ENCODE measurements at regions not wholly inside any gene's neighbourhood (a gene's known extent, or its start where the extent isn't known, plus 50 kb on each side); places are given as distances from the start of the nearest gene placed in this dataset.
"Not testable (repeated sequence)": the region's sequence is repeated elsewhere in the genome, so short reads cannot be mapped to it uniquely, and the experiment has no call there.

DNA sequence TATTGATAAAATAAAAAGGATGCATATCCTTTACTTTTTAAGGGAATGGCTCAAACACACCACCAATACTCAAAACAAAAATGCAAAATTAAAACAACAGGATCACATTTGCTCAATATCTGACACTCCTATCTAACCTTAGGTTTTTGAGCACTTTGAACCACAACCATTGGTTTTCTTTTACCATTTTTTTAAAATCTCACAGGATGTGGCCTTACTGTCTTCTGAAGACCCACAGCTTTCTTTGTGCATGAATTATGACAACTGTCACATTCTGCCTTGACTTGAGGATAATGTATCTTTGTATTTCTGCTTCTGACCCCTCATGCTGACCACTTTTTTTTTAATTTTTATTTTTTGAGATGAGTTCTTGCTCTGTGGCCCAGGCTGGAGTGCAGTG, 461.1 kb upstream of the NRP1 start:
- DNase-seq (ENCODE audit: low read depth in 4 of 4, low spot score in 3 of 4) = no peak

DNA sequence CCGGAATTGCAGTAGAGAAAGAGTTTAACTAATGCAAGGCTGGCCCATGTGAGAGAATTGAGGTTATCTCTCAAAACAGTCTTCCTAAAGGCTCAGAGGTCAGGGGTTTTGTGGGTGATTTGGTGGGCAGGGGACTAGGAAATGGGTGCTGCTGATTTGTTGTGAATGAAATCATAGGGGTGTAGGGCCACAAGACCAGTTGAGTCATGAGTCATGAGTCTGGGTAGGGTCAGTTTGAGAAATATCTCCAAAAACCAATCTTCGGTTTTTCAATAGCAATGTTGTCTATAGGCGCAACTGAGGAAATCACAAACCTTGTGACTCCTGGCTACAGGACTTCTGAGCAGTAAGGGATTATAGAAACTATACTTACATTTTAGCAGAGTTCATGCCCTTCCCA, 460.0 kb upstream of the NRP1 start:
- no peak for DNase-seq (ENCODE audit: low read depth in 4 of 4, low spot score in 3 of 4)

DNA sequence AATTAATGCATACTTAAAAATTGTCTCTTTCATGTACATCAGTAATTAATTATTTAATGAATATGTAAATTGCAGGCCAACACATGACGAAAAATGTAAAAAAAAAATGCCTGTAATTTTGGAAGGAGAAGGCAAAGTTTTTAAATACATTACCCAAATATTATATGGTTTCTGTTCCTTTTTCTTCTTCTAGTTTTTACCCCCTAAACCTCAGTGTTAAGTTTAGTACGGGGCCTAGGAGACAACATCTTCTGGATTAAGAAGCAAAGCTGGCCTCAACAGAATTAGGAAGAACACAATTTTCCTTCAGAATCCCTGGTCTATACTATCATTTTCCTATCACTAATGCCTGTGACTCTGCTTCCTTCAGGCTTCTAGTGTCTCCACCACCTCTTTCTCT, 459.3 kb upstream of the NRP1 start:
- DNase-seq (ENCODE audit: low read depth in 4 of 4, low spot score in 3 of 4) = no peak

DNA sequence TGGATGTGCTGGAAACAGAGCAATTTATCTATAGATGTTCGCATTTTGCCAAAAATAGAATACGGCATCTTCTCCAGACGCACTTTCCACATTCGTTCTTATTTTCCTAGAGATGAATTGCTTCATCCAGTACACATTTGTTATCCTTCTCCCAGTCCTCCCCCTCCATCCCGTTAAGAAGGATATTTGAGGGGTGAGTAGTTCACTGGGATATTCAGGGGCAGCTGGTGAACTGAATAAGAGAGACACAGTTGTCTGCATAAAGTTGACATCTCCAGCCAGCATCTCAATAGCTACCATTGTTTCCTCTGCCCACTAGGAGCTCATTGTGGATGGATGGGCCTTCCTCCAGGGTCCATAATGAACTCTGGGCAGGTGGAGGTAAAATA, 456.8 kb upstream of the NRP1 start:
- no peak for DNase-seq (ENCODE audit: low read depth in 4 of 4, low spot score in 3 of 4)

DNA sequence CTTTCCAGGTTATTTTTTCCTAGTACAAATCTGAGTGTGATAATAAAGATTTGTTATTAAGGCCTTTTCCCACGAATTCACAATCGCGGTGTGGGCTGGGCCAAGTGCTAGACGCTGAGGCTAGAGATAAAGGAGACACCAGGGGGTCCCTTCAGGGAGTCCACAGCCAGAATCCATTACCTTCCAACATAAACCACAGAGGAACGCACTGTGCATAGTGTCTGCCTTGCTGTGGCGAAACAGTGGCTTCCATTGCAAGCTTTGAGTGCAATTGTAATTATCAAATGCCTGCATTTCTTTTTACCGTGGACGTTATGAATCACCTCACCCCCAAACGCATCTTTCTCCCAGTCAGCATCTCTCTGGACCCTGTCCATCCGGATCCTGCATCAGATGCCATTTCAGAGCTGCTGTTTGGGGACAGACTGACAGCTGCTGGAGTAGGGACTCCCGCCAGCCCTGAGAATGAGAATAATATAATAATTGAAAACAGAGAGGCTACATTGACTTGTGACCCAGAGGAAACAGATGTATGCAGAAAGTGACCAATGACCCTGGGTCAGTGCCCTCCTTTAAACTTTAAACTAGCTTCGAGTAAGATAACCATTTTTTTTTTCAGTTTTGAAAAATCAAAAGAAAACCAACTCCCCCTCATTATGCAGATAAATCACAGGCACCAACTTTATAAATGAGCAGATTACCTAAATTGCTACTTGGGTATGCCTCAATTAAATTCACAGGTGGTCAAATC, 456.2 kb upstream of the NRP1 start:
- DNase-seq (ENCODE audit: low read depth in 4 of 4, low spot score in 3 of 4) = no peak

DNA sequence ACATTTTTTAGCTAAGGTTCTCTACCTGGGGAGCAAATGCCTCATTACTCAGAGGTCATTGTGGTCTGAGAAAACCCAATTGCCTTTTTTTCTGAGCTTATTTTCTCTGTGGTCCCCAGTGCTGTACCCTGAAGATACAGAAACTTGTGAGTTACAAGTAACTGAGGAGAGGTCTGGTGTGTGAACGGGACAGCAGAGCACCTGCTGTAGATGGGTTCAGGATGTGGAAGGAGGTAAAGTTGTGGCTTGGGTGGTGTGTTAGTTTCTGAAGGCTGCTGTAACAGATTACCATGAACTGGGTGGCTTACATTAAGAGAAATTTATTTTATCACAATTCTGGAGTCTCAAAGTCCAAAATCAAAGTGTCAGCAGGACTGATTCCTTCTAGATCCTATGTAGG, 449.1 kb upstream of the NRP1 start:
- no peak for DNase-seq (ENCODE audit: low read depth in 4 of 4, low spot score in 3 of 4)

DNA sequence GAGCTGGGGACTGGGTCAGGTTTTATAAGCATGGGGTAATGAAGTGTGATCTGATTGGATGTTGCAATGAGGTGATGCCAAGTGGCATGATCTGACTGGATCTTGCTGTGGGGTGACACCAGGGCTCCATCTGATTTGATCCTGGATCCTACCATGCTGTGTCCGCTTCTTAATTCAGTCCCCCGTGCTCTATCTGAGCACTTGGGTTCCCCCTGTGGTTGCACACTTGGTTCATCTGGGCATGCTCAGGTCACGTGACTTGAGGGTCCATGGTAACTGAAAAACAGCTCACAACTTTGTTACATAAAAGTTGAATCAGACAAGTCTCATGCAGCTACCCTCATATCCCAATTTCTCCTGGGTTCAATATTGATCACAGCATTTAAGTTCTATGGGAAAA, 448.6 kb upstream of the NRP1 start:
- no peak for DNase-seq (ENCODE audit: low read depth in 4 of 4, low spot score in 3 of 4)

GRCh38 chr10:33781606-33782395, 447.3 kb upstream of the NRP1 start:
- DNase-seq (ENCODE audit: low read depth in 4 of 4, low spot score in 3 of 4) = no peak

DNA sequence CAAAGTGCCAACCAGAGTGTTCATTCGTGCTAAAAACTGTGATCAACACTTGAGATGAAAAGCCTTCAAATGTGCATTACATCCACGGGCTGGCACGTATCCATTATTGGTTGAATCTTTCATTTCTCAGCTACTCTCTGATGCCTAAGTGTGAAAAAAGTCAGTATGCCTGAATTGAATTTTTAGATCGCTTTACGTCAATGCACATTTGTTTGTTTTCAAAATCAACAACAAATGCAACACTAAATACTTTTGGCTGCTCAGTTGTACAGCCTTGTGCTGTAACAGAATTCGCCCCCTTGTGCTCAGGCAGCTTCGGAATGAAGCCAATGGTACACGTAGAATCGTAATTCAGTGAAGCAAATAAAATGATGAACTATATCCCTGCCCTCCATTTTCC, 446.5 kb upstream of the NRP1 start:
- DNase-seq (ENCODE audit: low read depth in 4 of 4, low spot score in 3 of 4) = no peak

- DNase-seq (ENCODE audit: low read depth in 4 of 4, low spot score in 3 of 4) = no peak
Measured at GRCh38 chr10:33777223-33777622, 442.8 kb upstream of the NRP1 start.

GRCh38 chr10:33776419-33777070, 442.1 kb upstream of the NRP1 start:
- DNase-seq (ENCODE audit: low read depth in 4 of 4, low spot score in 3 of 4) = no peak

DNA sequence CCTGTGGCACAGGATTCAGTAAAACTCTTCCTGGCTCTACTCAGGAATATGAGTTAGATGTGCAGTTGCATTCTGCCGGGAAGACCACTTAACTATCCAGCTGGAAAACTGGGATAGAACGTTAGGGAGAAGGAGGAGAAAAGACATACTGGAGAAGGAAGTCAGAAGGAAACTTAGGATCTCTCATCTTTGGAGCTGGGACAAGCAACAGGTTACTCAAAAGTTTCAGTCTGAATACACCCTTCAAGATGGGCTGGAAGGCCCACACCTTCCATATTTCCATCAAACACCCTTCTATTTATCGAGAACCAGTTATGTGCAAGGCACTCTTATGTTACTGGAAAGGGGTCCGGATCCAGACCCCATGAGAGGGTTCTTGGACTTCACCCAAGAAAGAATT, 440.4 kb upstream of the NRP1 start:
- DNase-seq (ENCODE audit: low read depth in 4 of 4, low spot score in 3 of 4) = no peak

DNA sequence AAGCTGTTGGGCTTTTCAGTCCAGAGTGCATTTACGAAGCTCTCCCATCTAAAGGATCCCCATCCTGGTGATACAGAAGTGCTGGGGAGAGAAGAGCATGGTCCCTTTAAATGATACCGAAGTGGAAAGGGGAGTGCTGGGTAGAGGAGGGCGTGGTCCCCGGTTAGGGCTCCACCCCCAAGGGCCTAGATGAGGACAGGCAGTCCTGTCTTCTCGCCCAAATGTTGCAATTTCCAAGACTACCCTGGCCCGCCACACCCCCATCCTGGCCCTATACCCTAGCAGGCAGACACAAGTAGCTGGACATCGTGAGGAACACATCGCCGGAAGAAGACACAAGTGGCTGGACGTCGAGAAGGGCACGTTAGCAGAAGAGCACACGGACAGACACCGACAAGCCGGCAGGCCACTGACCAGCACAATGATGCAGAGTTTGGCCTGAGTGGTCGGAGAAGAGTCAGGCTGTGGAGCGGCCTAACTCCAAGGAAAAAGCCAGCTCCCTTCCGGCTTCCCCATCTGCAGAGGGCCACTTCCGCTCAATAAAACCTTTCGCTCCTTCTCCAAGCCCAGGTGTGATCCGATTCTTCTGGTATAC, 439.5 kb upstream of the NRP1 start:
- no peak for DNase-seq (ENCODE audit: low read depth in 4 of 4, low spot score in 3 of 4)

- no peak for DNase-seq (ENCODE audit: low read depth in 4 of 4, low spot score in 3 of 4)
Measured at GRCh38 chr10:33773253-33773573, 438.7 kb upstream of the NRP1 start.

GRCh38 chr10:33772370-33773252, 438.1 kb upstream of the NRP1 start:
- peak in 2 of 4 donors; percentile 29 to 30 for DNase-seq (ENCODE audit: low read depth in 4 of 4, low spot score in 3 of 4)

DNA sequence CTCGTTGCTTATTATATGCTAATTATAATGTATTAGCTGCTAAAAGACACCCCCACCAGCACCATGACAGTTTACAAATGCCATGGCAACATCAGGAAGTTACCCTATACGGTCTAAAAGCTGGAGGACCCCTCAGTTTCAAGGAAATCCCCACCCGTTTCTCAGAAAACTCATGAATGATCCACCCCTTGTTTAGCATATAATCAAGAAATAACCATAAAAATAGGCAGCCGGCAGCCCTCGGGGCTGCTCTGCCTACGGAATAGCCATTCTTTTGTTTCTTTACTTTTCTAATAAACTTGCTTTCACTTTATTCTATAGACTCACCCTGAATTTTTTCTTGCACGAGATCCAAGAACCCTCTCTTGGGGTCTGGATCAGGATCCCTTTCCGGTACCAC, 437.4 kb upstream of the NRP1 start:
- DNase-seq (ENCODE audit: low read depth in 4 of 4, low spot score in 3 of 4) = not testable (repeated sequence)

GRCh38 chr10:33764694-33765185, 430.3 kb upstream of the NRP1 start:
- DNase-seq (ENCODE audit: low read depth in 4 of 4, low spot score in 3 of 4) = no peak

- no peak for DNase-seq (ENCODE audit: low read depth in 4 of 4, low spot score in 3 of 4)
Measured at GRCh38 chr10:33760056-33760943, 425.8 kb upstream of the NRP1 start.

DNA sequence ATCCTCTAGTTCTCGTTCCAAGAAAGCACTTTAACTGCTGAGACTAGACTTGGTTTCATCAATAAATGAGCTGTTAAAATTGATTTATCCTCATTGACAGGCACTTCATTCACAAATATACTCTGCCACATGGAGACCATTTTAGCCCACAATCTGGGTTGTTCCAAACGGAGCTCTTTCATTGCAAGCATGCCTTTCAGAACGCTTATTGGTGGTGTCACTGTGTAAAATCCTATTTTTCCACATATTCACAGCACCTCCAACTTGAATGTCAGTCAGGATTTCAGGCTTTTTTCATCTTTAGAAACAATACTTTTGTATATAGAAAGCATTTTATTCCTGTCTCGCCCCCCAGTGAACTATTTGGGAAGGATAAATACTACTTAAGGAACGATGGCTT, 424.7 kb upstream of the NRP1 start:
- no peak for DNase-seq (ENCODE audit: low read depth in 4 of 4, low spot score in 3 of 4)
